Activated T-helper 17 cell treated with anti-CD3 and anti-CD28 coated beads, Interleukin-2, amount 50 U/mL, for 72 hours (primary cell): ENCODE measurements at regions not wholly inside any gene's neighbourhood (a gene's known extent, or its start where the extent isn't known, plus 50 kb on each side); places are given as distances from the start of the nearest gene placed in this dataset.
"Not testable (repeated sequence)": the region's sequence is repeated elsewhere in the genome, so short reads cannot be mapped to it uniquely, and the experiment has no call there.

Experiments used
- ATAC-seq: fragments of 150-1000 bp; cut with Tn5 transposase; replicated peaks from 2 replicates; pipeline ENCODE4 v1.10.0; 2021; ENCODE audit warnings: mild to moderate bottlenecking, moderate library complexity
- H3K27ac Mint-ChIP-seq: one replicate; pipeline ENCODE4 v1.8.0; 2022; ENCODE audit warnings: mixed read lengths
- H3K27me3 Mint-ChIP-seq: one replicate; pipeline ENCODE4 v1.8.0; 2022; ENCODE audit warnings: mixed read lengths
- H3K36me3 Mint-ChIP-seq: one replicate; pipeline ENCODE4 v1.8.0; 2022; ENCODE audit warnings: low read depth, mild to moderate bottlenecking, mixed read lengths
- H3K4me1 Mint-ChIP-seq: one replicate; pipeline ENCODE4 v1.8.0; 2022; ENCODE audit warnings: mixed read lengths
- H3K4me3 Mint-ChIP-seq: one replicate; pipeline ENCODE4 v1.8.0; 2022; ENCODE audit warnings: mild to moderate bottlenecking, mixed read lengths
- H3K9me3 Mint-ChIP-seq: one replicate; pipeline ENCODE4 v1.8.0; 2022; ENCODE audit warnings: mixed read lengths

- Mint-ChIP-seq H3K27ac (no peak overlapping the region), H3K4me3 (no peak overlapping the region), H3K9me3 (peaks cover 16% of the 10 kb centered on the region), H3K36me3 (no peaks in the 10 kb centered on the region), H3K4me1 (no peaks in the 10 kb centered on the region), H3K27me3 (no peaks in the 10 kb centered on the region)
- ATAC-seq: no peak
Measured at GRCh38 chr12:128021561-128021960, 245.4 kb upstream of the TMEM132C start.

GRCh38 chr12:128025589-128026245, 241.3 kb upstream of the TMEM132C start:
- Mint-ChIP-seq H3K36me3 (no peaks in the 10 kb centered on the region), H3K9me3 (peaks cover 15% of the 10 kb centered on the region), H3K27me3 (no peaks in the 10 kb centered on the region), H3K4me3 (no peak overlapping the region), H3K4me1 (no peaks in the 10 kb centered on the region), H3K27ac (no peak overlapping the region)
- no peak for ATAC-seq

GRCh38 chr12:128026696-128027574, 240.0 kb upstream of the TMEM132C start:
- H3K27ac Mint-ChIP-seq: no peak overlapping the region
- ATAC-seq: no peak

GRCh38 chr12:128033473-128033872, 233.5 kb upstream of the TMEM132C start:
- Mint-ChIP-seq H3K27ac (no peak overlapping the region), H3K27me3 (no peaks in the 10 kb centered on the region), H3K36me3 (no peaks in the 10 kb centered on the region), H3K4me3 (no peak overlapping the region), H3K9me3 (peaks cover 15% of the 10 kb centered on the region), H3K4me1 (no peaks in the 10 kb centered on the region)
- ATAC-seq: no peak

More at GRCh38 chr12:128026696-128027574, 240.0 kb upstream of the TMEM132C start:
- no peak overlapping the region for H3K4me3 Mint-ChIP-seq
- peaks cover 18% of the 10 kb centered on the region for H3K9me3 Mint-ChIP-seq
- H3K27me3 Mint-ChIP-seq: no peaks in the 10 kb centered on the region
- no peaks in the 10 kb centered on the region for H3K36me3 Mint-ChIP-seq
- H3K4me1 Mint-ChIP-seq: no peaks in the 10 kb centered on the region

GRCh38 chr12:128040971-128041370, 226.0 kb upstream of the TMEM132C start:
- ATAC-seq: no peak
- H3K9me3 Mint-ChIP-seq: peaks cover 13% of the 10 kb centered on the region
- no peaks in the 10 kb centered on the region for H3K36me3 Mint-ChIP-seq
- no peak overlapping the region for H3K27ac Mint-ChIP-seq
- no peaks in the 10 kb centered on the region for H3K4me1 Mint-ChIP-seq
- no peak overlapping the region for H3K4me3 Mint-ChIP-seq
- no peaks in the 10 kb centered on the region for H3K27me3 Mint-ChIP-seq

- not testable (repeated sequence) for H3K36me3 Mint-ChIP-seq
Measured at GRCh38 chr12:128042283-128042682, 224.7 kb upstream of the TMEM132C start.

GRCh38 chr12:128042825-128043224, 224.1 kb upstream of the TMEM132C start:
- no peak overlapping the region for H3K27ac Mint-ChIP-seq
- no peaks in the 10 kb centered on the region for H3K27me3 Mint-ChIP-seq
- peaks cover 12% of the 10 kb centered on the region for H3K9me3 Mint-ChIP-seq
- H3K4me3 Mint-ChIP-seq: no peak overlapping the region
- H3K4me1 Mint-ChIP-seq: no peaks in the 10 kb centered on the region
- no peak for ATAC-seq
- H3K36me3 Mint-ChIP-seq: no peaks in the 10 kb centered on the region

More at GRCh38 chr12:128042283-128042682, 224.7 kb upstream of the TMEM132C start:
- H3K4me1 Mint-ChIP-seq, H3K4me3 Mint-ChIP-seq, H3K27ac Mint-ChIP-seq, ATAC-seq, H3K27me3 Mint-ChIP-seq: not testable (repeated sequence)
- peaks cover 13% of the 10 kb centered on the region for H3K9me3 Mint-ChIP-seq

- Mint-ChIP-seq H3K27ac (no peak overlapping the region), H3K9me3 (peaks cover 9% of the 10 kb centered on the region), H3K36me3 (no peaks in the 10 kb centered on the region), H3K4me1 (no peaks in the 10 kb centered on the region), H3K4me3 (no peak overlapping the region), H3K27me3 (no peaks in the 10 kb centered on the region)
- no peak for ATAC-seq
Measured at GRCh38 chr12:128043317-128043716, 223.7 kb upstream of the TMEM132C start.

GRCh38 chr12:128047266-128048060, 219.5 kb upstream of the TMEM132C start:
- H3K27me3 Mint-ChIP-seq: no peaks in the 10 kb centered on the region
- no peaks in the 10 kb centered on the region for H3K36me3 Mint-ChIP-seq
- H3K4me3 Mint-ChIP-seq: no peak overlapping the region
- H3K4me1 Mint-ChIP-seq: no peaks in the 10 kb centered on the region
- no peak for ATAC-seq
- H3K9me3 Mint-ChIP-seq: peaks cover 9% of the 10 kb centered on the region
- H3K27ac Mint-ChIP-seq: no peak overlapping the region

GRCh38 chr12:128052331-128052730, 214.6 kb upstream of the TMEM132C start:
- no peak for ATAC-seq
- H3K36me3 Mint-ChIP-seq: no peaks in the 10 kb centered on the region
- H3K4me1 Mint-ChIP-seq: no peaks in the 10 kb centered on the region
- H3K27ac Mint-ChIP-seq: no peak overlapping the region
- no peaks in the 10 kb centered on the region for H3K27me3 Mint-ChIP-seq
- peaks cover 4% of the 10 kb centered on the region for H3K9me3 Mint-ChIP-seq
- no peak overlapping the region for H3K4me3 Mint-ChIP-seq

- peaks cover 7% of the 10 kb centered on the region for H3K9me3 Mint-ChIP-seq
- no peaks in the 10 kb centered on the region for H3K36me3 Mint-ChIP-seq
- H3K4me3 Mint-ChIP-seq: no peak overlapping the region
Measured at GRCh38 chr12:128052777-128053176, 214.2 kb upstream of the TMEM132C start.

GRCh38 chr12:128055567-128055966, 211.4 kb upstream of the TMEM132C start:
- Mint-ChIP-seq H3K9me3 (peaks cover 7% of the 10 kb centered on the region), H3K27ac (no peak overlapping the region), H3K27me3 (no peaks in the 10 kb centered on the region), H3K36me3 (no peaks in the 10 kb centered on the region), H3K4me1 (no peaks in the 10 kb centered on the region), H3K4me3 (no peak overlapping the region)
- no peak for ATAC-seq

More at GRCh38 chr12:128052777-128053176, 214.2 kb upstream of the TMEM132C start:
- H3K27me3 Mint-ChIP-seq: no peaks in the 10 kb centered on the region
- no peak for ATAC-seq
- no peaks in the 10 kb centered on the region for H3K4me1 Mint-ChIP-seq
- no peak overlapping the region for H3K27ac Mint-ChIP-seq

- no peaks in the 10 kb centered on the region for H3K36me3 Mint-ChIP-seq
- H3K27me3 Mint-ChIP-seq: no peaks in the 10 kb centered on the region
- H3K27ac Mint-ChIP-seq: no peak overlapping the region
- no peak for ATAC-seq
- no peaks in the 10 kb centered on the region for H3K4me1 Mint-ChIP-seq
- no peak overlapping the region for H3K4me3 Mint-ChIP-seq
- peaks cover 7% of the 10 kb centered on the region for H3K9me3 Mint-ChIP-seq
Measured at GRCh38 chr12:128056136-128056801, 210.7 kb upstream of the TMEM132C start.

- Mint-ChIP-seq H3K27me3 (no peaks in the 10 kb centered on the region), H3K4me3 (no peak overlapping the region), H3K4me1 (no peaks in the 10 kb centered on the region), H3K27ac (no peak overlapping the region), H3K9me3 (peaks cover 7% of the 10 kb centered on the region), H3K36me3 (no peaks in the 10 kb centered on the region)
- ATAC-seq: no peak
Measured at GRCh38 chr12:128057586-128057985, 209.4 kb upstream of the TMEM132C start.
